T-helper 1 cell (primary cell): ENCODE measurements at regions not wholly inside any gene's neighbourhood (a gene's known extent, or its start where the extent isn't known, plus 50 kb on each side); places are given as distances from the start of the nearest gene placed in this dataset.
"Not testable (repeated sequence)": the region's sequence is repeated elsewhere in the genome, so short reads cannot be mapped to it uniquely, and the experiment has no call there.

Experiments
- DNase-seq, 5 donors: peaks; one replicate each; pipeline ENCODE4 v3.0.0-alpha.2; 2012 to 2020

DNA sequence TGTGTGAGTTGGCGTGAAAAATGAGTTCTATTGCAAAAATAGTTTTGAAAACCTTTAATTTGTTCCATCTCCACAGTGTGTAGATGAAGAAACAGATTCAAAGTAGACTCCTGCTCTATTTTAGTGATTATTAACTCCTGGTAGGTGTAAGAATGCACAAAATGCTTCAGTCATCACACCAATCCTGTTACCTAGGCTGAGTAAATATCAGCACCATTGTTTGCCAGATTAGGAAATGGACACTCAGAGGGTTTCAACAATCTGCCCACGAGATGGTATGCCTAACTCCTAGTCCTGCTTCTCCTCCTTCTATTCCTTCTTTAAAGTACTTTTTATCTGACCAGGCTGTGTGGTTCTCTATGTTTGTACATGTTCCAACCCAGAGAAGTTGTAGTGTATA lies 108.9 kb upstream of the AHI1 start:
- no peak for DNase-seq

DNA sequence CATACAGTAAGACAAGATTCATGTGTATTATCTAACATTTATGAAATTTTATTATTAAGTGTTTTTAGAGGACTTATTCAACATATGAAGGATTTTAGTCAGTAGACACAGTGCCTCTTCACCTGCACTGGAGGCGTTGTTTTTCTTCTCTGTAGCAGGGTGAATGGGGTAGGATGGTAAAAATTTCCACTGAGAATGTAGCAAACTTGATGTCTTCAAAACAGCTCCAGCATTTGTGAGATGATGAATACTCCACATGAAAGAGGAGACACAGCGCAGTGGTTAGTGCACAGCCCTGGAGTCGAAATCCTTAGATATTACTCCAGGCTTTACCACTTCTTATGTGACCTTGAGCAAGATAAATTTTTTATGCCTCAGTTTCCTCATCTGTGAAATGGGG lies 110.5 kb upstream of the AHI1 start:
- DNase-seq = no peak

DNA sequence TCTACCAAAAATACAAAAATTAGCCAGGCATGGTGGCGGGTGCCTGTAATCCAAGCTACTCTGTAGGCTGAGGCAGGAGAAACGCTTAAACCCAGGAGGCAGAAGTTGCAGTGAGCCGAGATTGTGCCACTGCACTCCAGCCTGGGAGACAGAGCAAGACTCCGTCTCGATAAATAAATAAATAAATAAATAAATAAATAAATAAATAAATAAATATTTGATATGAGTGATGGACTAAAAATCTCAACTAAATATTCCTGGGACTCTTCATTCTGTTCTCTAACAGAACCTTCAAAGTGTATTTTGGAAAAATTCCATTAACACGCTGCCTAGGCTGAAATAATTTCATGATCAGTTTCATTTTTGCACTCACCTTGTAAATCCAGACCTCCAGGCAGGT lies 112.7 kb upstream of the AHI1 start:
- not testable (repeated sequence) for DNase-seq

DNA sequence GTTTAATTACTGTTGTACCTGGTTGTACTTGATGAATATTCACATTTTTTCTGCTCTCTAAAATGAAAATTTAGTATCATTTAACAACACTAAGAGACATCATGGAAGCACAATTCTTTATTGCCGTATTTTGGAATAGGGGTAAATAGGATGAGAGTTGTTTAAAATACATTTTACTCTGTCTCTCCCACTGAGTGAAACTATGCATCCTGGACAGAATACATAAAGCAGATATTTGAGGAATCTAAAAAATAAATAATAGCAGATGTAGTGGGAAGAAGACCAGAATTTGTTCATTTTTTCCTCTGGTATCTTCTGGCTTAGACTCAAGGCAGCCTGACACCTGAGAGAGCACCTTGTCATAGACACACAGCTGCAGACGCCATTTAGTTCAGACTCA lies 119.1 kb upstream of the AHI1 start:
- DNase-seq = no peak

DNA sequence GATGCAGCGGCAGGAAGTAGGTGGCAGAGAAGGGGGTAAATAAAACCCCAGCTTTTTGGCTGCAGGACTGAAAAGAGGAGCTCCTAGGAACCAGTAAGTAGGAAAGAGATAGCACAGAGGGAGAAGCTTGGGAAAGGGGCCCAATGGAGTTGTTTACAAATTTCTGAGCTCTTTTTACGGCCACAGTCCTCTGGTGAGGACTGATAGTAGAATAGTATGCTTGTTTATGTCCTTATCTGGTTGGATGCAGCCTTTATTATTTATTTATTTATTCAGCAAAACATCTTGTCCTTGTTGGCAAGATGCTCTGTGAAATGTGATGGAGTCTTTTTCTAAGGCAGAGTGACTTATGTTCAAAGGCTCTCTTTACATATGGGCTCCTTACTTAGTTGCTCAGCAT lies 119.7 kb upstream of the AHI1 start:
- DNase-seq = no peak

DNA sequence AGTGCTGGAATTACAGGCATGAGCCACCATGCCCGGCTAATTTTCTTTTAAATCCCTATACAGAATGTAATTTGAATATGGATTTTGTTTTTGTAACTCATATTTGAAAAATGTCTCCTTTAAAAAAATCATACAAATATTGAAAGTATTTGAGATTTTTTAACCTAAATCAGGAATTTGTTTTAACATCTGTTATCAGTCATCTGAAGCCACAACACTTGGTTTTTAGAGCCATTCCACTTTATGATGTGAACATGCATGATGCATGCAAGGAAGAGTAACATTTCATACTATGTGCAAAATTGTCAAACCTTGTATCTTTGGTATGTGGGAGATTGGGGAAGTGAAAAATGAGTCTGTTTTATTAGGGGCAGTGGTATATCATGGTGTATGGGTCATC lies 124.5 kb upstream of the AHI1 start:
- DNase-seq = no peak

DNA sequence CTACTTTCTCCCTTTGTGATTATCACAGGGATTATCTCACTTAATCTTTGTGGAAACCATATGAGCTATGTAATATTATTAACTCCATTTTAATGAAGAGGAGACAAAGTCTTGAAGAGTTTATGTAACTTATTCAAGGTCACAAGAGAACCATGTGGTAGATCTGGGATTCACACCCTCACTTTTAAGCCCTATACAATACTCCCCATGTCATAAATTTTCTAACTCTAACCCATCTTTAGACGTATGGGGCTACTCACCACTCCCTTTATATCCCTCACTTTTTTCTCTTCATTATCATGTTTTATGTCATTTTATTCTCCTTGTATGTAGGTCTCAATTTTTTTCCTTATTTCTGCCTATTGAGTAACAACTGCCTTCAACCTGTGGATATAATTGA lies 126.4 kb upstream of the AHI1 start:
- DNase-seq = no peak

DNA sequence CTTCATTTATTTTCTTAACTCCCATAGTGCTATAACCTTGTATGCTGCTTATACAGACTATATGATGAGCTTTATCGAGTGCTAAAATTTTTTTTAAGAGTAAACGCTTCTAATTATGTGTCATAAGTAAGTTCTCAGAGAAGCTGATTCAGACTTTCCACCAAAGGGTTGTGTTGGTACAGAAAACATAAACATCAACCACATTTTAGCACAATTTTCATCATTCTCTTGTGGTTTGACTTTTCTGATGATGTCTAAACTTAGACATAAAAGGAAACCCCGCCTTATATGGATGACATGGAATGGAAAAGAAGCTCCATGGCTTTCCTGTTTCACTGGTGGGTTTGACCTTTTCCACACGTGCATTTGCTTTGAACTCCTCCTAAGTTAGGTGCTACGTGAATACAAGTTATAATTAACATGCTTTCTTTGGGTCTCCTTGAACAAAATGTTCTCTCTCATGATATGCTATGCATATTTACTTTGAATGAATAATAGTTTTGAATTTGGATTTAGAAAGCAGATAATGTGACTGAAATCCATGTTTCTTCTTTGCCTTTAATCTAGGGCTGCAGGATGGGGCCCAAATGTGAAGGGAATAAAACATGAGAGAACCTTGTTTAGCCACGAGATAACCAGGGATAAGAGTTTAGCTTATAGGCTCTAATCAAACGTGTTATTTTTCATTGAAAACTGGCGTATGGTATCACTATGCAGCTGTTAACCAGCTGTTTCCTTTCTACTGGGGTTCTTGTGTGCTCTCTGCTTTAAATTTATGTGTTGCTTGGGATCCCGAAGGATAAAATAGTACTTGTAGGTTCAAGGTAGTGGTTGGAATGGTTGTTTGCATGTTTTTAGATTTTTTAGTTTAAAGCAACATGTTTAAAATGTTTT lies 127.1 kb upstream of the AHI1 start:
- DNase-seq = peak in 1 of 5 donors; percentile 82

DNA sequence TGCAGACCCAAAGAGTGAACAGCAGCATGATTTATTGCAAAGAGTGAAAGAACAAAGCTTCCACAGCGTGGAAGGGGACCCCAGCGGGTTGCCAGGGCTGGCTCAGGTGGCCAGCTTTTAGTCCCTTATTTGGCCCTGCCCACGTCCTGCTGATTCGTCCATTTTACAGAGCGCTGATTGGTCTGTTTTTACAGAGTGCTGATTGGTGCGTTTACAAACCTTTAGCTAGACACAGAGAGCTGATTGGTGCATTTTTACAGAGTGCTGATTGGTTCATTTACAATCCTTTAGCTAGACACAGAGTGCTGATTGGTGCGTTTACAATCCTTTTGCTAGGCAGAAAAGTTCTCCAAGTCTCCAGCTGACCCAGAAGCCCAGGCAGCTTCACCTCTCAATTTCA lies 128.5 kb upstream of the AHI1 start:
- not testable (repeated sequence) for DNase-seq

DNA sequence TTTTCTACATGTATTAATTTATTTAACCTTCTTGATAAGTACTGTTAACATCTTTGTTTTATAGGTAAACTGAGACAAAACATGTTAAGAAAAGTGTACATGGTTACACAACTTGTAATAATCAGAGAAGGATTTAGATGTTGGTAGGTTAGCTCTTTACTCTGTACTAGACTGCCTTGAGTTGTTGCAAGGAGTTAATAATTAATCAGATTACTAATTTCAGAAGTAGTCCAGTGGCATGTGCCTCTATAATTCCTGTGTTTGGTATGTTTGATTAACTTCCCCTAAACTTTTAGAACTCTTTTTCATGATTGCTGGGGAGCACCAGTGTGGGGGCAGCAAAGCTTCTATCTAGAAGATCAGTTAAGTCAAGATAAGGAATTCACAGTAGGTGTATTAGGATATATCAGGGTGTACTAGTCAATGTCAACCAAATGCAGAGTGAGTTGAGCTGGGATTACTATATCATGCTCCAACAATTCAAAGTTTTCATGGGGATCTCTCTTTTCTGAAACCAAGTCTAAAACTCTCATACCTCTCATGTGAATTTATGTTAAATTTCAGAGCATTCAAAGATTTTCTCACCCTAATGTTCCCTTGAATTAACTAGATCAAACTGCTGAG lies 129.7 kb upstream of the AHI1 start:
- DNase-seq = no peak

DNA sequence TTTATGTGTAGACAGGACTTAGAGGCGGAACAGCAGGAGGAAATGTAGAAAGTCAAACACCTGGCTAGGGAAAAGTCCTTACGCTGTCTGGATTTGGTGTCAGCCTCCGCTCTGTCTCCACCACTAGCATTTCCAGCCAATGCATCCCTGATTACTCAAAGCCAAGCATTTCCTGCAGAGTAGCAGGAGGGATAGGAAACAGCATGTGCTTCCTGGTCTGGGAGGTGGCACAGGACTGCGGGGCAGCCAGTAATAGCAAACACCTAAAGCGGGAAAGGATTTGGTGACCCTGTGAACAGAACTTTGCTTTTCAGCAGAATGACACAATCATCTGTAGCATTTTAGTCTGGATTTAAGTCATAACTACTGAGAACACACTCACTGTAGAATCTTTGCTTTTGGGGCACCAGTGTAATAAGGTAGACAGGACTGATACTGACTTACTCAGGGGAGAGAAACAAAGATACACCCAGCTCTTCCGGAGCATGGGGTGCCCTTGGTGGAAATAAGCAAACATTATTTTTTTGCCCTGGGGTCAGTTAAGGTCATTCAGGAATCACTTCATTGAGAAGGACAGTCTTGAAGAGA lies 133.3 kb upstream of the AHI1 start:
- DNase-seq = peak in 1 of 5 donors; percentile 9

DNA sequence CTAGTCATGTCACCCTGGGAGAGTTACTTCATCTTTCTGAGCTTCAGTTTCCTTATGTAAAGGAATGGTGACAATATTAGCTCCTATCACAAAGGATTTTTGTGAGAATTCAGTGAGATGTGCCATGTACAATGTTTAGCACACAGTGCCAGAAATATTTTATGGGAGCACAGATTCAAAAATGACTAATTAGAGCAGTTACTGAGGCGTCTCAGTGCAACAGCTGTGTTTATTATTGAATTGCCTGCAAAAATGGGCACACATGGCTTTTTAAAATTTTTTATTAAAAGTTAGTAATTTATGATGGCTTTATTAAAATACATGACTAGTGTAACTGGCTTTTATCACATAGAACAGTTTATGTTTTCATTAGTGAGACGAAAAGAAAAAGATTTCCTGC lies 134.3 kb upstream of the AHI1 start:
- DNase-seq = no peak

DNA sequence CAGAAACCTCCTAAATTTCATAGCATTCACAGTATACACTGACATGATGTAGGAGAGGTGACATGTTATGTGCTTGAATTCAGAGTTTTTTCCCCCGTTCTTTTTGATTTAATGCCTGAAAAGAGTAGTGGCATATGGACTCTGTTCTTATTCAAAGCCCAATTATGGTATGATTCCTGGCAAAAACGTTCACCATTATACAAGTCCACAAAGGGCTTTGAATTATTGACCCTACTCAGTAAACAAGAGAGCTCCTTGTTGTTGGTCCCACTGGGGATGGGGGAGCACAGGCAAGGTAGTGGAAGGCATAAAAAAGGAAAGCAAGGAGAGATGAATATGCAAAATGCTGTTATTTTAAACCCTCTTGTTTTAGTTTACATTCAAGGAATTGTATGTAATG lies 136.0 kb upstream of the AHI1 start:
- DNase-seq = no peak

DNA sequence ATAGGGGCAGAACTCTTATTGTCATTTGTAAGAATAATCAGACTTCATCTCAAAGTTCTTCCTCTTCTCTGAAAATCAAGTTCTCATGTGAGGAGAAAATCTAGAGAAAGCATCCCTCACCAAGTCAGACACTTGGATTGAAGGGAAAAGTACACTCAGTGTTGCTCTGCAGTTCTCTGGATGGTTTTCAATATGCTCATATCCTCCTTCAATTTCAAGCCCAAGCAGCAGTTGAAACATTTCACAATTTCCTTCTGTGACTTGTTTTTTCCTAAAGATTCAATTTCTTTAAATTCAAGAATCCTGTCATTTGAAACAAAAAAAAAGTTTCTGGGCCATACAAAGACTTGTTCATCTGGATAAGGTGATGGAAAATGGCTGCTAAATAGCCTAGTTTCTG lies 140.2 kb upstream of the AHI1 start:
- no peak for DNase-seq

DNA sequence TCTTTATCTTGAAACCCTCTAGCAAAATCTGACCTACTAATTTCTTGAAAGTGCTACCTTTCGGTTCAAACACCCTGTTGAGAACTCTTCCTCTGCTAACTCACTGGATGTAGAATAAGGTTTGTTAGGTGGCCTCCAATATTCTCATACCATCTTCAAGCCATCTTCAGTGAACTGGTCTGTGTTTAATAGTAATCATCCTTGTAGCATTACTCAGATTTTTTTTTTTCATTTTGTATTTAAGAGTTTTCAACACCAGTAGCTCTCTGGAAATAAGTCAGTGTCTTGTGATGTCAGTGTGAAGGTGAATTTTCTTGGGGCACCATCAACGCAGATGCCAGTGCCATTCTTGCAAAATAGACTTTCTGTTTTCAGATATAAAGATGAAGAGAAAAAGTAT lies 140.6 kb upstream of the AHI1 start:
- no peak for DNase-seq

DNA sequence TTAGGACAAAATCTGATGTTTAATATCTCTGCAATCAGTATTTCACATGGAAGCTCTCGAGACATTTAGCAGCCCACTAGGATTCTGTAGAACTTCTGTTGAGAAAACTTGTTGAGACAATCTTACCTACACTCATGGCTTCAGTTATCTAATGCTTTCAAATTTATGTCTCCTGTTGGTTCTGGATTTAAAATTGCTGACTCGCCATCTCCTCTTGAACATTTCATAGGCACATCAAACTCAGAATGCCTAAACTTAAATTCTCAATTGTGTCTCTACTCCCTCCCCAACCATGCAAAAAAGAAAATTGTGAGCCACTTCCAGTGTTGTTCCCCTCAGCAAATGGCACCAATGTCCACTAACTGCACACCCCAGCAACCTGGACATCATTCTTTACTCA lies 142.5 kb upstream of the AHI1 start:
- DNase-seq = no peak

DNA sequence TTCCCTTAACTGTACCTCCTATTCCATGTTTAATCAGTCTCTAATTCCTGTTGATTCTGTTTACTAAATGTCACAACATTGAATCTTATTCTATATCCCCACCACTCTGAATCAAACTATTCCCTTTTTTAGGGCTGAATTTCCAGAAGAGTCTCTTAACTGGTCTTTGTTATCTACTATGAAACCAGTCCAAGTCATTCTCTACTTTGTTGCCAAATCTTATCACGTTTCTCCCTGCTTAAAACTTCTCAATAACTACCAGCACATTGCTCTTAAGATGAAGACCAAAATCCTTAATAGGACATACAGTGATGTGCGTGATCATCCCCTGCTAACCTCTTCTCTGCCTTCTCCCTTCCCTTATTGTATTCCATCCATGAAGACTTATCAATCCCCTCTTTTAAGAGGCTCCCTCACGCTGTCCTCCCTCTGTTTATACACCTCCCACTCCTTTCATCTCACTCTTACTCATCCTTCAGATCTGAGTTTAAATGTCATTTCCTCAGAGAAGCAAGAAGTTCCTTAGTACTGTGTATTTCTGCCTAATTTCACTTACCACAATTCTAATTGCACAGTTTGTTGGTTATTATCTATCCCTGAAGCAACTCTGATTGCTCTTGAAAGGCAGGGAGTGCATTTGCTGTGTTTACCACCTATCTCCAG lies 143.0 kb upstream of the AHI1 start:
- peak in 1 of 5 donors; percentile 42 for DNase-seq

DNA sequence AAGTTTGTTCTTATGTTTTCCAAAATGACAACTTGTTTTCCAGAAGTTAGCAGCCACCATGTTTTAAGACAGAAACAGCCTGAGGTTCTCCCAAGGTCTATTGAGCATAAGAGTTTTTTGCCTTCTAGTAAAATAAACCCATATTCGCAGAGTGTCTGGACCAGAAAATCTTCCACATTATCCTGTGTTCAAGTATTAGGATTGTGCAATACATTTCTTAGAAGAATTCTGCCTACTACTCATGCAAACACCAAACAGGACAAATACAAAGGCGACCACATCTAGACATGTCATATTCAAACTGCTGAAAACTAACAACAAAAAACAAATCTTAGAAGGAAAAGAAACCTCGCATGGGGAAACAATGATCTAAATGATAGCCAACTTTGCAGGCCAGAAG lies 145.4 kb upstream of the AHI1 start:
- peak in 1 of 5 donors; percentile 19 for DNase-seq

DNA sequence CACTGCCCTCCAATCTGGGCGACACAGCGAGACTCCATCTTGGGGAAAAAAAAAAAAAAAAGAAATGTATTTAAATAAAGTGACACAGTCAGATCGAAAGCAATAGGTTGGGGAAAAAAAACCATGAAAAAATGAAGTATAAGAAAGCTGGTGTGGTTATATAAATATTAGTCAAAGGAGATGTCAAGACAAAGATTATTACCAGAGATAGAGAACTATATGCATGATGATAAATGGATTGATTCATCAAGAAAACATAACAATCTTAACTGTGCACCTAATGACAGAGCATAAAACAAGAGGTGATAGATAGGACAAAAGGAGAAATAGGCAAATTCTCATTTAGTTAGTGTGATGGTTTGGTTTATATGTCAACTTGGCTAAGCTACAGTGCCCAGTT lies 146.9 kb upstream of the AHI1 start:
- peak in 1 of 5 donors; percentile 29 for DNase-seq

DNA sequence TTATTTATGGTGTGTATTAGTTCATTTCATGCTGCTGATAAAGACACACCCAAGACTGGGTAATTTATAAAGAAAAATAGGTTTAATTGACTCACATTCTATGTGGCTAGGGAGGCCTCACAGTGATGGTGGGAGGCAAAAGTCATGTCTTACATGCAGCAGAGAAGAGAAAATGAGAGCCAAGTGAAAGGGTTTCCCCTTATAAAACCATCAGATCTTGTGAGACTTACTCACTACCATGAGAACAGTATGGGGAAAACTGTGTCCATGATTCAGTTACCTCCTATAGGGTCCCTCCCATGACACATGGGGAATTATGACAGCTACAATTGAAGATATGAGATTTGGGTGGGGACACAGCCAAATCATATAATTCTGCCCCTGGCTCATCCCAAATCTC lies 150.0 kb upstream of the AHI1 start:
- DNase-seq = no peak

DNA sequence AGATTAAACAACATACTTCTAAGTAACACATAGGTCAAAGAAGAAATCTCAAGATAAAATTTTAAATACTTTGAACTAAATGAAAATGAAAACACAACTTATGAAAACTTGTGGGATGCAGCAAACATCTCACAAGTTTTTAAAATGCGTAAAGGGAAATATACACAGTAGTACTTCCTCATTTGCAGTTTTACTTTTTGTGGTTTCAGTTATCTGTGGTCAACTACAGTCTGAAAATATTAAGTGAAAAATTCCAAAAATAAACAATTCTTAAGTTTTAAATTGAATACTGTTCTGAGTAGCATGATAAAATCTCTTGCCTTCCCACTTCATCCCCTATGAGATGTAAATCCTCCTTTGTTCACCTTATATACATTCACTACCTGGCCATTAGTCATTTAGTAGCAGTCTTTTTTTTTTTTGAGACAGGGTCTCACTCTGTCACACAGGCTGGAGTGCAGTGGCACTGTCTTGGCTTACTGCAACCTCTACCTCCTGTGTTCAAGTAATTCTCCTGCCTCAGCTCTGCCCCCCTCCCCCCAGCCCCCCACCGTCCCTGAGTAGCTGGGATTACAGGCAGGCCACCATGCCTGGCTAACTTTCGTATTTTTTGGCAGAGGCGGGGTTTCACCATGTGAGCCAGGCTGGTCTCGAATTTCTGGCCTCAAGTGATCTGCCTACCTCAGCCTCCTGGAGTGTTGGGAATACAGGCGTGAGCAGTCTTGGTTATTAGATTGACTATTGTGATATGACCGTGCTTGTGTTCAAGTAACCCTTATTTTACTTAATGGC lies 154.6 kb upstream of the AHI1 start:
- DNase-seq = no peak

DNA sequence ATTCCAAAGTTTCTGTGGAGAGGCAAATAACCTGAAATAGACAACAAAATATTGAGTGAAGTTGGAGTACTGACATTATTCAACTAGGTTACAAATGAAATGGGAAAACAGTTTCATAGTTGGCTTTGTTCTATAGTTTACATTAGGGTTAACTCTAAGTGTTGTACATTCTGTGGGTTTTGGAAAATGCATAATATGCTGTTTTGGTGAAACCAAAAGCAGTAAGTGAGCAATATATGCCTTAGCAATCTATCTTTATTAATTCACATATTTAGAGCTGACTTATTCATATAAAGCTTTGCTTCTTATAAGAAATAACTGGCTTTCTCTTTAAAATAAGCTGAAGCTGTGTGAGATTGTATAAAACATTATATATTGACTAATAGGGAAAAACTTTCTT lies 157.5 kb upstream of the AHI1 start:
- DNase-seq = no peak

DNA sequence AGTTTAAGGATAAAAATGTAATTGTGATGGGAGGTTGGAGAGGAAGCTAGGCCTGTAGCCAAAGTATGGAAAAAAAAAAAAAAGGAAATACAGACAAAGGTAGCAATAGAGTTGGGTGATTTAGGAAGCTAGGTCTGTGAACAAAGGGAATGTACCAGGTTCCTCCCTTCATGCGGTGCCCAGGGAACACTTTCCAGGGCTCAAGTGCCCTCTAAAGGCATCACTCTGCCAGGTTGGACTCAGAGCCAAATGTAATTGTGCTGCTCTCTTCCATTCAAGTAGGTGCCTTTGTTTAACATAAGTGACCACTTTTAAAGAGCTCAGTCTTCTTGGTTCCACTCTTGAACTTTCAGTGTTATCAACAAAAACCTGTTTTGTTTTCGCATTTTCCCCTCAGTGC lies 159.7 kb upstream of the AHI1 start:
- no peak for DNase-seq
